GM10266 (cell line): ENCODE measurements at regions not wholly inside any gene's neighbourhood (a gene's known extent, or its start where the extent isn't known, plus 50 kb on each side); places are given as distances from the start of the nearest gene placed in this dataset.

ENCODE experiments used
- DNase-seq: peaks from one replicate; pipeline ENCODE4 v3.0.0; 2012; ENCODE audit errors: extremely low spot score
- TF ChIP-seq, protein P1 (sequence below): IDR thresholded peaks from 2 replicates; pipeline ENCODE4 v1.5.1; 2012; ENCODE audit warnings: mild to moderate bottlenecking, low read depth; ENCODE audit not compliant: control insufficient read depth, insufficient read depth; ENCODE audit errors: missing control alignments

DNA sequence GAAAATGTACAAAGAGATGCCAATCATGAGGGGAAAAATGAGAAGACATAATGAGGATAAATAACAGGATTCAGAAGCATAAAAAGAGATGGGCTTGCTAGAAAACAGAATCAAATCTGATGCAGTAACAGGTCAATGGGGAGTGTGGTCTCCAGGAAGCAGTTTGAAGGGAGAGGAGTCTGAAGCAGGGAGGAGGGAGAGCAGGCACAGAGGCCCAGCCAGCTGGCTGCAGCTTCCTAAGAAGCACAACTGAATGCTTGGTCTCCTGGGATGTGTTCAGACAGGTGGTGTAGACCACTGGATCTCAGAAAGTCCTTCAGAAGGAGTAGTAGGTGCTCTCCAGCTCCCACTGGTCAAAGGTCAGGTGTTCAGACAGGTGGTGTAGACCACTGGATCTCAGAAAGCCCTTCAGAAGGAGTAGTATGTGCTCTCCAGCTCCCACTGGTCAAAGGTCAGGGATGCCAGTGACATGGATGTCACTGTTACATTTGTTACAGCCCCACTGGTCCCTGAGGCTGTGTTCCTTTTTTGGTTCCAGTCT lies 68.3 kb upstream of the UBAC2 start:
- DNase-seq = no peak
- TF ChIP-seq, protein P1, sequence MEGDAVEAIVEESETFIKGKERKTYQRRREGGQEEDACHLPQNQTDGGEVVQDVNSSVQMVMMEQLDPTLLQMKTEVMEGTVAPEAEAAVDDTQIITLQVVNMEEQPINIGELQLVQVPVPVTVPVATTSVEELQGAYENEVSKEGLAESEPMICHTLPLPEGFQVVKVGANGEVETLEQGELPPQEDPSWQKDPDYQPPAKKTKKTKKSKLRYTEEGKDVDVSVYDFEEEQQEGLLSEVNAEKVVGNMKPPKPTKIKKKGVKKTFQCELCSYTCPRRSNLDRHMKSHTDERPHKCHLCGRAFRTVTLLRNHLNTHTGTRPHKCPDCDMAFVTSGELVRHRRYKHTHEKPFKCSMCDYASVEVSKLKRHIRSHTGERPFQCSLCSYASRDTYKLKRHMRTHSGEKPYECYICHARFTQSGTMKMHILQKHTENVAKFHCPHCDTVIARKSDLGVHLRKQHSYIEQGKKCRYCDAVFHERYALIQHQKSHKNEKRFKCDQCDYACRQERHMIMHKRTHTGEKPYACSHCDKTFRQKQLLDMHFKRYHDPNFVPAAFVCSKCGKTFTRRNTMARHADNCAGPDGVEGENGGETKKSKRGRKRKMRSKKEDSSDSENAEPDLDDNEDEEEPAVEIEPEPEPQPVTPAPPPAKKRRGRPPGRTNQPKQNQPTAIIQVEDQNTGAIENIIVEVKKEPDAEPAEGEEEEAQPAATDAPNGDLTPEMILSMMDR = no peak

DNA sequence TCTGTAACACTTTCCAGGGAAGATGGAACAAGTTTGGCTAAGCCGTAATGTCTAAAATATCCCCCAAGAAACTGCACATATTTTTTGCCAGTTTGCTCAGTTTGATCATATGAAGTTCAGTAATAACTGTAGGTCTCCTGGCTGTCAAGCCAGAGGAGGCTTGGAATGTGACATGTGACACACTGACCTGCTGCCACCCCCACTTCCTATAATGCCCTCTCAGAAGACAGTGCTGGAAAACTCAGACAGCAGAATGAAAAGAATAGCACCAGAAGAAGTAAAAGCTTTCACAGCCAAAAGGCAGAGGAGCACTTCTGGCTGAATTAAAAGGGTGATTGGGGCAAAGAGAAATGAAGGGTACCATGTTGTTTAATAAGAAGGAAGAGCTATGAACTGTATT lies 67.4 kb upstream of the UBAC2 start:
- TF ChIP-seq, protein P1 = no peak
- DNase-seq = no peak

DNA sequence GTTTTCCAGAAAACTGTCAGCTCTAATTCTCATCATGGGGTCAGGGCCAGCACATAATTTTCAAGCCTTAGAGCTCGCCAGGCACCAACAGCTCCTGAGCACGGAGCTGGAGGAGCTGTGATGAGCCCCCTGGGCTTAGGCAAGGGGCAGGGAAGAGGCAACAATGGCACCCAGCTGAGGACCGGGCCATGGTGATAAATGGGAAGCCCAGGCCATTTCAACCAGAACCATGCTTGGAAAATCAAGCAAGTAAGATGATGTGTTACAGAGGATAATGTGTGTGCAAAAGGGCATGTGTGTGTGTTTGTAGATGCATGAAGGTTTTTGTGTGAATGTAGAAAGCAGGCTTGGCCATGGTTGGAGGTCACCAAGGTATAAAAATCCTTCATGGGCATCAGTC lies 66.8 kb upstream of the UBAC2 start:
- no peak for DNase-seq
- TF ChIP-seq, protein P1 = no peak

DNA sequence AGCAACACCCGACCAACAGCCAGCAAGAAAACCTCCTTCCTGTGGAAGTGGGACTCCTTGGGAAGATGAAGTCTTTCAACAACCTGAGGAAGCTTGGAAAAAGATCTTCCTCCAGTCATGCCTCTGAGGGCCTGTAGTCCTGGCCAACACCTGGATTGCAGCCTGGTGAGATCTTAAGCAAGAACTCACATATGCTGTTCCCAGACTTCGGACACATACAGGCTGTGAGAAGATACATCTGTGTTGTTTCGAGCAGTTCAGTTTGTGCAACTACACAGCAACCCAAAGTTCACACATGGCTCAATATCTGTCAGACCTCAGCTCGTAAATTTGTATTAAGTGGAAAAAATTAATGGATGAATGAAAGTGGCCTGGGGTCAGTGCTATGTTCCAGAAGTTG lies 65.1 kb upstream of the UBAC2 start:
- TF ChIP-seq, protein P1 = no peak
- DNase-seq = no peak

DNA sequence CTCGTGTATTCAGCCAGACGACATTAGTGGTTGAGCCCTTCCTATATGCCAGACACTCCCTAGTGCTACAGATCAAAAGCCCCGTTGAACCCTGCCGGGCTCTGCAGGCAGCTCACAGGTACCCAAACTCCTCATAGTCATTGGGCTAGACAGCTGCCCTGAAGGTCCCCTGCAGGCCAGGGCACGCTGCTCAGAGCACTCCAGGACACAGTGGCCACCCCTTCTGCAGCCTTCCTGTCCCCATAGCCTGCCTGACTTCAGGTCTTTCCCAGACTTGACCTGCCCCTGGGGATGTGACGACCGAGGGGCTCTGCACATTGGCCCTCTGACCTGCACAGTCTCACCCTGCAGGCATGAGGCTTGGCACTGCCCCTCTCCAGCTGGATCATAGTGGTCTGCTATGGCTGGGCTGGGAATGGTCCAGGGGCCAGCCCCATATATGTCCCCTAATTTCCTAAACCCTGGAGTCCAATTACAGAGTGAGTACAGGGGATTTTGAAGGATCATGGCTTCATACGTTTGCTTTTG lies 64.2 kb upstream of the UBAC2 start:
- TF ChIP-seq, protein P1 = no peak
- DNase-seq = no peak

DNA sequence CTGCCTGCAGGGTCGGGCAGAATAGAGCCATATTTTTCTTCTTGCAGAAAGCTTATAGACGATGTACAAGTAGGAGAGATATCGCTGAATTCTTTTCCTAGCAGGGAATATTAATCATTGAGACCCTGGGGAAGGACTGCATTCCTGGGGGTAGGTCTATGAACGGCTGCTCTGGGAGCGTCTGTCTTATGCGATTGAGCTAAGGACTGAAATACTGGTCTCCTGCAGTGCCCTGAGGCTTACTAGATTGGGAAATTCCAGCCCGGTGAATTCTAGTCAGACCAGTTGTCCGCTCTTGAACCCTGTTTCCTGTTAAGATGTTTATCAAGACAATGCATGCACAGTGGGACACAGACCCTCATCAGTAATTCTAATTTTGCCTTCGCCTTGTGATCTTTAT lies 59.8 kb upstream of the UBAC2 start:
- no peak for DNase-seq
- TF ChIP-seq, protein P1 = no peak

DNA sequence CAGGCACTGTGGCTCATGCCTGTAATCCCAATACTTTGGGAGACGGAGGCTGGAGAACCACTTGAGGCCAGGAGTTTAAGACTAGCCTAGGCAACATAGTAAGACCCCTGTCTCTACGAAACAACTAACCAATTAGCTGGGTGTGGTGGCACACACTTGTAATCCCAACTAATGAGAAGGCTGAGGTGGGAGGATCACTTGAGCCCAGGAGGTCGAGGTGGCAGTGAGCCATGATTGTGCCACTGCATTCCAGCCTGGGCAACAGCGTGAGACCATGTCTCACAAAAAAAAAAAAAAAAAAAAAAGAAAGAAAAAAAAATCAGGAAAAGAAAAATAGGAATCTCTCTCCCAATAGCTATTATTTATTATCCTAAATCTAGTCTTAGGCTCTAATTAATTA lies 56.8 kb upstream of the UBAC2 start:
- DNase-seq = no peak
- TF ChIP-seq, protein P1 = no peak
